ENCODE measurements at regions not wholly inside any gene's neighbourhood (a gene's known extent, or its start where the extent isn't known, plus 50 kb on each side); places are given as distances from the start of the nearest gene placed in this dataset.
"Not testable (repeated sequence)": the region's sequence is repeated elsewhere in the genome, so short reads cannot be mapped to it uniquely, and the experiment has no call there.

- no peak for TF ChIP-seq LEF1 (IDR thresholded peaks at IDR 0.05; ENCODE audit: borderline replicate concordance)
- no peak for TF ChIP-seq NFRKB (IDR thresholded peaks at IDR 0.05)
- TF ChIP-seq SUZ12 (IDR thresholded peaks at IDR 0.05) = no peak
- TF ChIP-seq BHLHE40 (IDR thresholded peaks at IDR 0.05; ENCODE audit: borderline replicate concordance) = no peak
- no peak for TF ChIP-seq FOXA1 (IDR thresholded peaks at IDR 0.05)
- no peak for TF ChIP-seq SP1 (IDR thresholded peaks at IDR 0.05)
- no peak for TF ChIP-seq ZNF384 (IDR thresholded peaks at IDR 0.05)
- TF ChIP-seq FOXM1 (IDR thresholded peaks at IDR 0.05; ENCODE audit: borderline replicate concordance) = no peak
- no peak for TF ChIP-seq ARNT (IDR thresholded peaks at IDR 0.05)
- no peak for TF ChIP-seq HDGF (IDR thresholded peaks at IDR 0.05; ENCODE audit: borderline replicate concordance)
- TF ChIP-seq FOXK2 (IDR thresholded peaks at IDR 0.05) = no peak
- TF ChIP-seq CTBP1 (IDR thresholded peaks at IDR 0.05; ENCODE audit: borderline replicate concordance) = no peak
- no peak for TF ChIP-seq TARDBP (IDR thresholded peaks at IDR 0.05)
- TF ChIP-seq PKNOX1 (IDR thresholded peaks at IDR 0.05) = no peak
- TF ChIP-seq L3MBTL2 (conservative IDR thresholded peaks at IDR 0.05) = no peak
- TF ChIP-seq ELF4 (IDR thresholded peaks at IDR 0.05) = no peak
- POLR2A ChIA-PET = no interaction called here
- no peak for DNase-seq (ENCODE audit: extremely low spot score)
- CTCF ChIA-PET = no interaction called here
Observed at GRCh38 chr1:166383635-166384346, 217.0 kb upstream of the FAM78B start.

- POLR2A ChIA-PET = no interaction called here
- no peak for DNase-seq (ENCODE audit: extremely low spot score)
- no peak for TF ChIP-seq L3MBTL2 (conservative IDR thresholded peaks at IDR 0.05)
- no peak for TF ChIP-seq SUZ12 (IDR thresholded peaks at IDR 0.05)
- no peak for TF ChIP-seq HDGF (IDR thresholded peaks at IDR 0.05; ENCODE audit: borderline replicate concordance)
- no peak for TF ChIP-seq PKNOX1 (IDR thresholded peaks at IDR 0.05)
- no peak for TF ChIP-seq NFRKB (IDR thresholded peaks at IDR 0.05)
- no peak for TF ChIP-seq CTBP1 (IDR thresholded peaks at IDR 0.05; ENCODE audit: borderline replicate concordance)
- TF ChIP-seq ARNT (IDR thresholded peaks at IDR 0.05) = no peak
- TF ChIP-seq FOXK2 (IDR thresholded peaks at IDR 0.05) = no peak
- TF ChIP-seq TARDBP (IDR thresholded peaks at IDR 0.05) = no peak
- TF ChIP-seq BHLHE40 (IDR thresholded peaks at IDR 0.05; ENCODE audit: borderline replicate concordance) = no peak
- no peak for TF ChIP-seq FOXA1 (IDR thresholded peaks at IDR 0.05)
- no peak for TF ChIP-seq ZNF384 (IDR thresholded peaks at IDR 0.05)
- no peak for TF ChIP-seq ELF4 (IDR thresholded peaks at IDR 0.05)
- TF ChIP-seq LEF1 (IDR thresholded peaks at IDR 0.05; ENCODE audit: borderline replicate concordance) = no peak
- TF ChIP-seq FOXM1 (IDR thresholded peaks at IDR 0.05; ENCODE audit: borderline replicate concordance) = no peak
- no peak for TF ChIP-seq SP1 (IDR thresholded peaks at IDR 0.05)
- CTCF ChIA-PET = no interaction called here
Observed at GRCh38 chr1:166384948-166385347, 218.1 kb upstream of the FAM78B start.

GRCh38 chr1:166390366-166391033, 223.7 kb upstream of the FAM78B start:
- no peak for DNase-seq (ENCODE audit: extremely low spot score)
- POLR2A ChIA-PET = no interaction called here

GRCh38 chr1:166391279-166392066, 224.7 kb upstream of the FAM78B start:
- POLR2A ChIA-PET = no interaction called here
- CTCF ChIA-PET = no interaction called here
- no peak for DNase-seq (ENCODE audit: extremely low spot score)
- TF ChIP-seq FOXA1 (IDR thresholded peaks at IDR 0.05) = no peak
- no peak for TF ChIP-seq ZNF384 (IDR thresholded peaks at IDR 0.05)
- TF ChIP-seq SP1 (IDR thresholded peaks at IDR 0.05) = no peak
- TF ChIP-seq HDGF (IDR thresholded peaks at IDR 0.05; ENCODE audit: borderline replicate concordance) = no peak

More at GRCh38 chr1:166390366-166391033, 223.7 kb upstream of the FAM78B start:
- CTCF ChIA-PET = no interaction called here
- no peak for TF ChIP-seq NFRKB (IDR thresholded peaks at IDR 0.05)
- no peak for TF ChIP-seq FOXM1 (IDR thresholded peaks at IDR 0.05; ENCODE audit: borderline replicate concordance)
- no peak for TF ChIP-seq SUZ12 (IDR thresholded peaks at IDR 0.05)
- no peak for TF ChIP-seq FOXA1 (IDR thresholded peaks at IDR 0.05)
- no peak for TF ChIP-seq L3MBTL2 (conservative IDR thresholded peaks at IDR 0.05)
- TF ChIP-seq BHLHE40 (IDR thresholded peaks at IDR 0.05; ENCODE audit: borderline replicate concordance) = no peak
- TF ChIP-seq ZNF384 (IDR thresholded peaks at IDR 0.05) = no peak
- no peak for TF ChIP-seq HDGF (IDR thresholded peaks at IDR 0.05; ENCODE audit: borderline replicate concordance)
- no peak for TF ChIP-seq PKNOX1 (IDR thresholded peaks at IDR 0.05)
- TF ChIP-seq FOXK2 (IDR thresholded peaks at IDR 0.05) = no peak
- TF ChIP-seq LEF1 (IDR thresholded peaks at IDR 0.05; ENCODE audit: borderline replicate concordance) = no peak
- TF ChIP-seq TARDBP (IDR thresholded peaks at IDR 0.05) = no peak
- no peak for TF ChIP-seq SP1 (IDR thresholded peaks at IDR 0.05)
- no peak for TF ChIP-seq ARNT (IDR thresholded peaks at IDR 0.05)
- no peak for TF ChIP-seq ELF4 (IDR thresholded peaks at IDR 0.05)
- TF ChIP-seq CTBP1 (IDR thresholded peaks at IDR 0.05; ENCODE audit: borderline replicate concordance) = no peak

GRCh38 chr1:166395729-166396128, 228.9 kb upstream of the FAM78B start:
- ChIA-PET CTCF (no interaction called here), POLR2A (no interaction called here)
- TF ChIP-seq ZNF384 (IDR thresholded peaks at IDR 0.05) (no peak), HDGF (IDR thresholded peaks at IDR 0.05; ENCODE audit: borderline replicate concordance) (no peak), SP1 (IDR thresholded peaks at IDR 0.05) (no peak), FOXA1 (IDR thresholded peaks at IDR 0.05) (no peak), LEF1 (IDR thresholded peaks at IDR 0.05; ENCODE audit: borderline replicate concordance) (no peak), PKNOX1 (IDR thresholded peaks at IDR 0.05) (no peak), ELF4 (IDR thresholded peaks at IDR 0.05) (no peak), BHLHE40 (IDR thresholded peaks at IDR 0.05; ENCODE audit: borderline replicate concordance) (no peak), FOXM1 (IDR thresholded peaks at IDR 0.05; ENCODE audit: borderline replicate concordance) (no peak), SUZ12 (IDR thresholded peaks at IDR 0.05) (no peak), ARNT (IDR thresholded peaks at IDR 0.05) (no peak), CTBP1 (IDR thresholded peaks at IDR 0.05; ENCODE audit: borderline replicate concordance) (no peak), TARDBP (IDR thresholded peaks at IDR 0.05) (no peak), FOXK2 (IDR thresholded peaks at IDR 0.05) (no peak), L3MBTL2 (conservative IDR thresholded peaks at IDR 0.05) (no peak)
- no peak for DNase-seq (ENCODE audit: extremely low spot score)

- POLR2A ChIA-PET; DNase-seq (ENCODE audit: extremely low spot score): not testable (repeated sequence)
- CTCF ChIA-PET = interaction anchor here (0.5 kb wide), 1 partner anchor 411 kb away, joined by 4 read pairs; no protein-coding TSS in a partner anchor
Observed at GRCh38 chr1:166409253-166410082, 242.7 kb upstream of the FAM78B start.
